Stimulated activated naive CD8-positive, alpha-beta T cell treated with anti-CD3 and anti-CD28 coated beads, Interleukin-15, Interleukin-2, amounts not matched to agents 100 ng/mL and 50 ng/mL, for 24 hours (primary cell): ENCODE measurements at regions not wholly inside any gene's neighbourhood (a gene's known extent, or its start where the extent isn't known, plus 50 kb on each side); places are given as distances from the start of the nearest gene placed in this dataset.

Experiments used
- H3K27ac Mint-ChIP-seq: one replicate; pipeline ENCODE4 v1.8.0; 2021; ENCODE audit warnings: mild to moderate bottlenecking, mixed read lengths
- H3K27me3 Mint-ChIP-seq: one replicate; pipeline ENCODE4 v1.8.0; 2021; ENCODE audit warnings: mixed read lengths
- H3K36me3 Mint-ChIP-seq: one replicate; pipeline ENCODE4 v1.8.0; 2021; ENCODE audit warnings: low read depth, mixed read lengths
- H3K4me1 Mint-ChIP-seq: one replicate; pipeline ENCODE4 v1.8.0; 2021; ENCODE audit warnings: low read depth, mixed read lengths
- H3K4me3 Mint-ChIP-seq: one replicate; pipeline ENCODE4 v1.8.0; 2021; ENCODE audit warnings: mild to moderate bottlenecking, mixed read lengths
- H3K9me3 Mint-ChIP-seq: one replicate; pipeline ENCODE4 v1.8.0; 2021; ENCODE audit warnings: mixed read lengths

DNA sequence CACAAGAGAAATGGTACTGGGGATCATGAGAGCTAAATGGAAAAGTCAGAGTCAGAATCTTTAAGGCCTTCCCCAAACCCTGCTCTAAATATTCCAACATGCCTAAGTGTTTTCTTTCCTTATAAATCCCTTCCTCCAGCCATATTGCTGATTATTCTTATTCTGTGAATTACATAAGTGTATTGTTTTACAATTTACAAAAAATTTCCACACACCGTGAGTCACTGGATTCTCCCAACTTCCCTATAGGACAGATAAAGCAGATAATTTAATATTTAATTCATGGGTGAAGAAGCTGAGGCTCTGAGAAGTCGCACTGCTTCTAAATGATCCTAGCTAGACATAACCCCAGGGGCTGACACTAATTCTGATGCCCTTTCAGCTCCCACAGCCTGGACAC, 243.3 kb upstream of the JUN start:
- Mint-ChIP-seq H3K27me3 (no peaks in the 10 kb centered on the region), H3K27ac (peak overlapping the region; percentile 59), H3K9me3 (no peaks in the 10 kb centered on the region), H3K4me3 (no peak overlapping the region), H3K4me1 (peaks cover 3% of the 10 kb centered on the region), H3K36me3 (no peaks in the 10 kb centered on the region)

DNA sequence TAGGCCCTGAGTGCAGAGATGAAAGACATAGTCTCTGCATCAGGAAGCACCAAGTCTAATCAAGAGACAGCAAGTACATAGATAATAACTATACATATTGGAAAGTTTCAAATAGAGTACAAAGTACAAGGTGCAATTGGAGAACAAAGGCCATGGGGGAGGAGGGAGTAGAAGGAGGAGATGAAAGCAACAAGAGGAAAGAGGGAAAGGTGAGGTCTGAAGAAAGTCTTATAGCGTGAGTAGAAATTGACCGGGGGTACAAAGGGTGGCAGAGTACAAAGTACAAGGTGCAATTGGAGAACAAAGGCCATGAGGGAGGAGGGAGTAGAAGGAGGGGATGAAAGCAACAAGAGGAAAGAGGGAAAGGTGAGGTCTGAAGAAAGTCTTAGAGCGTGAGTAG, 244.2 kb upstream of the JUN start:
- Mint-ChIP-seq H3K36me3 (no peaks in the 10 kb centered on the region), H3K4me3 (no peak overlapping the region), H3K27me3 (no peaks in the 10 kb centered on the region), H3K4me1 (no peaks in the 10 kb centered on the region), H3K9me3 (no peaks in the 10 kb centered on the region), H3K27ac (no peak overlapping the region)

DNA sequence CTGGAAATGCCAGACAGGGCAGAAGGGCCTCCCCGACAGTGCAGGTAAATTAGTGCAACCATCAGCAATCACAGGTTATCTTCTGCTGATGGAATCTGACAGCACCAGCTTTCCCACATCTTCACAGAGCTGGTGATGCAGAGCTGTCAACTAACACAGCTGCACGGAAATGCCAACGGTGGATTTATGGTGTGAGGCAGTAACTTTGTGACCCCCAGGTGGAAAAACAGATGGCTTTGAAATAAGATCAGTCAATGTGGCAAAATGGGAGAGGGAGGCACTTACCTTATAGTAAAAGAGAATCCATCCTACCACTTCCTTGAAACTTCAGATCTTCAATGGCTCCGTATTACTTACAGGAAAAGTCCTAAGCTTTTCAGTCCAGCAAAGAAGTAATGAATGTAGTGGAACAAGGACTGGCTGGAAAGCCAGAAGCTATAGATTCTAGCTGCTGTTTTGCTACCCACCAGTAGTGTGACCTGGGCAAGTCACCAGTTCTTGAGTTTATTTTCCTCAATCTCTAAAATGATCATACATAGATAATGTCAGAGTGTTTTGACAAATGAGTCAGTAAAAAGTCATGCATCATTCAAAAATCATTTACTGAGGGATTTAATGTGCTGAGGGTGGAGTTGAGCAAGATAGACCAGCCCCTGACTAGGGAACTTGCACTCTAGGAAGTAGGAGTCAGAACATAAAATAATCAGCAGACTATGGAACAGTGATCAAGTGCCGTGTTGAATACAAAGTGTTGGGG, 245.7 kb upstream of the JUN start:
- H3K4me3 Mint-ChIP-seq: no peak overlapping the region
- no peaks in the 10 kb centered on the region for H3K4me1 Mint-ChIP-seq
- H3K36me3 Mint-ChIP-seq: no peaks in the 10 kb centered on the region
- H3K9me3 Mint-ChIP-seq: no peaks in the 10 kb centered on the region
- no peak overlapping the region for H3K27ac Mint-ChIP-seq
- no peaks in the 10 kb centered on the region for H3K27me3 Mint-ChIP-seq

DNA sequence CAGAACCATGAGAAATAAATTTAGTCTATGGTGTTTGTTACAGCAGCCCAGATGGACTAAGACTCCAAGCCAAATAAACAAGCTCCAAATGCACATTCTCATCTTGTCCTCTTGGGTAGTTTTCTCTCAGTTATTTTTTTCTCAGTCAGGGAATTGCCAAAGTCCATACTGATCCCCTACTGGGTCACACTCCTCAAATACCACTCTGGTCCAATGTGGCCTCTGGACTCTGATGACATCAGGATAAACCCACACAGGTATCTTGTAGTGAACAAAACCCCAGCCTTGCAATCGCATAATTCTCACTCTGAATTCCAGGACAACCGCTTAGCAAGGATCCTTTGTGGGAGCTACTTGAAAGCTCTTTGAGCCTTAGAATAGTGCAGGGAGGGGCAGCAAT, 248.4 kb upstream of the JUN start:
- no peaks in the 10 kb centered on the region for H3K9me3 Mint-ChIP-seq
- H3K27me3 Mint-ChIP-seq: no peaks in the 10 kb centered on the region
- no peaks in the 10 kb centered on the region for H3K36me3 Mint-ChIP-seq
- H3K4me1 Mint-ChIP-seq: no peaks in the 10 kb centered on the region
- no peak overlapping the region for H3K4me3 Mint-ChIP-seq
- H3K27ac Mint-ChIP-seq: no peak overlapping the region

DNA sequence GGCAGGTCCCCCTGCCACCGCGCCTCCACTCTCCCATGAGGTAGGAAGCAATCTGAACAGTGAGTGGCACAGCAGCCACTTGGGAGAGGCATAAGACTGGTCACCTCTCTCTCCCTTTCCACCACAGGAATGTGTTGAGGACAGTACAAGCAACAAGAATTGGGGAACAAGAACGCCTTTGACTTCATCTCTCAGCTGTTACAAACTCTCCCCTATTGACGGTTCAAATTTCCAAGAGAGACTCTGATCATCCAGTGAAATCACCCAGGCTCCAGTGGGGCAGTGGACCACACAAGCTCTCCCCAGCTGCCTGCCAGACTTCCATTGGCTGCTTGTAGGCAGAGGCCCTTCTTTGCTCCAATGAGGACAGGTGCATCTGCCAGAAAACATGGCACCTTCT, 249.9 kb upstream of the JUN start:
- Mint-ChIP-seq H3K27me3 (no peaks in the 10 kb centered on the region), H3K4me1 (no peaks in the 10 kb centered on the region), H3K36me3 (no peaks in the 10 kb centered on the region), H3K9me3 (no peaks in the 10 kb centered on the region), H3K4me3 (no peak overlapping the region), H3K27ac (no peak overlapping the region)

DNA sequence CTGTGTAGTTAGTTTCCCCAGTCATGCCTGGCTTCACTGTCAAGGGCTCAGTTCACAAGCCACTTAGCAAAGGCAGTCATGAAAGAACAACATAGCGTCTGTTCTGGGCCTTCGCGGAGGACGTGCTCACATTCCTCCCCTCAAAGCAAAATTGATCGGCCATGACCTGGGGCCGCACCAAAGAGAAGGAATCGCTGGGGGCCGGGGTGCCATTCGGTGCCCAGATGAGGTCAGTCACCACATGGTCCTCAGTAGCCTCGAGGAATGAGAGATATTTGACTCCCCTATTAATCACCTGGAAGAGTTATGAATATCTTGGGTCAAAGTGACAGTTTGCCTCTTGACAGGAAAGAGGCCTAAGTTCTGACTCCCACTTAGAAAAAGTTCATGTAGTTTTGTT, 251.1 kb upstream of the JUN start:
- Mint-ChIP-seq H3K4me1 (no peaks in the 10 kb centered on the region), H3K36me3 (no peaks in the 10 kb centered on the region), H3K9me3 (no peaks in the 10 kb centered on the region), H3K4me3 (no peak overlapping the region), H3K27ac (no peak overlapping the region), H3K27me3 (no peaks in the 10 kb centered on the region)

DNA sequence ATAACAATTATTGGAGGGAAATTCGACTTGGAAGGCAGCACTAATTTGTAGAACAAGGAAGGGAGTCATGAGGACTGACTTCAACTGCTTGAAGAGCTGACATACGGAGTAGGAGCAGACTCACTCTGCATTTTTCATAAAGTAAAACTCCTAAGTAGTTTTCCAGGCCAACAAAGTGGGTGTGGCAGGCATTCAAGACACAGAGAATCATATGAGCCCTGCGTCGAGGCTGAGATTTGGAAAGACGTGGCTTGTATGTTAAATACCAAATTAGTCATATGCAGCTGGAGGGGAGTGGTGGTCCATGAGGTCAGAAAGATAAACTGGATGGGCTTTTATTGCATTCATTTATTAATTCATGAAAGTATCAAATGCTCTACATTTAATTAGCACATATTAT, 255.7 kb upstream of the JUN start:
- Mint-ChIP-seq H3K27ac (no peak overlapping the region), H3K9me3 (no peaks in the 10 kb centered on the region), H3K27me3 (no peaks in the 10 kb centered on the region), H3K4me3 (no peak overlapping the region), H3K4me1 (peaks cover 12% of the 10 kb centered on the region), H3K36me3 (no peaks in the 10 kb centered on the region)

DNA sequence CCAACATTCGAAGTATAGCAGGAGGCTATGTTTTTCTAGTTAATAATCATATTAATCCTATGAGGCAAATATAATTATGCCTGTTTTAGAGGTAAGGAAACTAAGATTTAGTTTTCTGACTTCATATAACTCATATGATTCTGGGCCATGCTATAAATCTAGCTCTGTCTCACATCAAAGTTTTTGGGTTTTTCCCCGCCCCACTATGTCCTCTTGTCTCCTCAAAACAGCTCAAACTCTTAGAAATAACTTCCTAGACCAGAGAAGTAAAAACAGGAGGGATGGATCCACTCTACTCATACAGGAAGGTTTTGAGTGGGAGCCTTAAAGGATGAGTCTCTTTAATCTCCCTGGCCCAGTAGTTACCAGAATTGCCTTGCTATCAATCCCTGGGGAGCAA, 256.4 kb upstream of the FGGY start:
- Mint-ChIP-seq H3K4me3 (no peak overlapping the region), H3K27ac (no peak overlapping the region), H3K9me3 (no peaks in the 10 kb centered on the region), H3K36me3 (peaks cover 4% of the 10 kb centered on the region), H3K27me3 (no peaks in the 10 kb centered on the region), H3K4me1 (peaks cover 21% of the 10 kb centered on the region)

DNA sequence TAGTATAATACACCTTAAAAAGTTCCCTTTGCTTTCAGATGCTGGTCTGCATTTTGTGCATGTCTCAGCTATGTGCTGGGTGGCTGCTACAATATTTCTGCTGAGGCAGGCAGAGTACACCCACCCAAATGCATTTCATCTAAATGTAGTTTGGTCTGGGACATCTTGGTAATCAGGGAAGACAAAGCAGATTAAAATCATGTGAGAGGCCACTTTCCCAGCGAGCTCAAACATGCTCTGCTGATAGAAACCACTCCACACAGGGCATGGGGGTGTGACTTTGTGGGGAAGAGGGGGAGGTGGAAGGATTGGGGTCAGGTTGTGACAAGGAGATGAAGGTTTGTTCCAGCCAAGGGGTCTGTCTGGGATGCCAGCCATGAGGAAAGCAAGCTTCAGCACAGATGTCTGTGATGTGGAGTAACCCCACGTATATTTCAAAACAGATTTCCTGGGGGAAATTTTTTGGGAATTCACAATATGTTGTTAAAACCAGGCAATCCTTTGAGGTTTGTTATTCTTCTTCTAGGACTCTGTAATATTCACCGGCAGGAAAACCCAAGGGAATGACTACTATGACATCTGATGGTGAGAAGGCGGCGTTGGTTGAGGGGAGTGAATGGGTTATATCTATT, 255.1 kb upstream of the FGGY start:
- H3K4me1 Mint-ChIP-seq: peaks cover 34% of the 10 kb centered on the region
- no peak overlapping the region for H3K27ac Mint-ChIP-seq
- peaks cover 4% of the 10 kb centered on the region for H3K36me3 Mint-ChIP-seq
- H3K4me3 Mint-ChIP-seq: no peak overlapping the region
- no peaks in the 10 kb centered on the region for H3K27me3 Mint-ChIP-seq
- no peaks in the 10 kb centered on the region for H3K9me3 Mint-ChIP-seq

DNA sequence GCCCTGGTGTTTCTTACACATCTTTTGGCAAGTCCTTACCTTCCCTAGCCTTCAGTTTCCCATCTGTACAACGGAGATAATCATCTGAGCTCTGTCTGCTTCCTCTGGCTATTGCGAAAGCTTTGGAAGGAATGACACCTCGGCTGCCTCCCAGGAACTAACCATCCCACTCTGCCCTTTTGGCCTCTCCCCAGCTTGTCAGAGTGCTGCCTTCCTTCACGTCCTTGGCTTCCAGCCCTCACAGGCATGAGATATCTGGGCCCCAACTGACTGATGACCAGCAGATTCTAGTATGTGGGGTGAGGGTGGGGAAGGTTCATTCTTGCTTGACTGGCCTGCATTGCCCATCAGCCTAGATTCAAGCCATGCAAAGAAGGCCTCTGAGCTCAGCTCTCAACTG, 253.1 kb upstream of the FGGY start:
- peaks cover 44% of the 10 kb centered on the region for H3K4me1 Mint-ChIP-seq
- no peak overlapping the region for H3K4me3 Mint-ChIP-seq
- no peaks in the 10 kb centered on the region for H3K9me3 Mint-ChIP-seq
- H3K36me3 Mint-ChIP-seq: peaks cover 4% of the 10 kb centered on the region
- H3K27ac Mint-ChIP-seq: no peak overlapping the region
- H3K27me3 Mint-ChIP-seq: no peaks in the 10 kb centered on the region

DNA sequence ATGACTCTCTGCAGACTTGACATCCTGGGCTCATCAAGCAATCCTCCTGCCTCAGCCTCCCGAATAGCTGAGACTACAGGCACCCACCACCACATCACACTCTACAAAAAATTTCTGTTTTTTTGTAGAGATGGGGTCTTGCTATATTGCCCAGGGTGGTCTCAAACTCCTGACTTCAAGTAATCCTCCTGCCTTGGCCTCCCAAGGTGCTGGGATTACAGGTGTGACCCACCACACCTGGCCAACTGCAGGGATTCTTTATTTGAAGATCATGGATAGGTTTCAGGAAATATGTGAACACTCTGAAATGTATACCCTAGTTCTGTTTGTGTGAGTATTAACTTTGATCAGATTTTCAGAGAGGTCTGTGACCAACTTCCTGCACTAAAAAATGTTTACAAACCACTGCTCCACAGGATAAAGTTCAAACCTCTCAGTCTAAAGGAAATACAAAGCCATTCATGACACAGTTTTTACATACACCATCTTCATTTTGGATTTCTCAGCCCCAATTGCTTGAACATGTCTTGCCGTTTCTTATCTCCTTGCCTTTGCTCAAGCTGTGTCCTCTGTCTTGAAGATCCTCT, 252.3 kb upstream of the FGGY start:
- peaks cover 44% of the 10 kb centered on the region for H3K4me1 Mint-ChIP-seq
- H3K27ac Mint-ChIP-seq: no peak overlapping the region

DNA sequence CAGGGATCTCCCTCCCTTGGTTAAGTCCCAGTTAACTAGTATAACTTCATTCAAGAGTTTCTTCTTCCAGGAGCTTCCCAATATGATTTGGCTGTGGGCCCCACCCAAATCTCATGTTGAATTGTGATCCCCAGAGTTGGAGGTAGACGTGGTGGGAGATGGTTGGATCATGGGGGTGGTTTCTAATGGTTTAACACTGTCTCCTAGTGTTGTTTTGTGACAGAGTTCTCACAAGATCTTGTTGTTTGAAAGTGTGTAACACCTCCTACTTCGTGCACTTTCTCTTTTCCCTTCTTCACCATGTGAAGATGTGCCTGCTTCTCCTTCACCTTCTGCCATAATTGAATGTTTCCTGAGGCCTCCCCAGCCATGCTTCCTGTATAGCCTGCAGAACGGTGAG, 251.8 kb upstream of the FGGY start:
- Mint-ChIP-seq H3K4me3 (no peak overlapping the region), H3K27ac (peak overlapping the region; percentile 28), H3K27me3 (no peaks in the 10 kb centered on the region), H3K4me1 (peaks cover 44% of the 10 kb centered on the region), H3K9me3 (no peaks in the 10 kb centered on the region), H3K36me3 (peaks cover 4% of the 10 kb centered on the region)

More for the DNA sequence above, 252.3 kb upstream of the FGGY start:
- Mint-ChIP-seq H3K27me3 (no peaks in the 10 kb centered on the region), H3K4me3 (no peak overlapping the region), H3K9me3 (no peaks in the 10 kb centered on the region), H3K36me3 (peaks cover 4% of the 10 kb centered on the region)

DNA sequence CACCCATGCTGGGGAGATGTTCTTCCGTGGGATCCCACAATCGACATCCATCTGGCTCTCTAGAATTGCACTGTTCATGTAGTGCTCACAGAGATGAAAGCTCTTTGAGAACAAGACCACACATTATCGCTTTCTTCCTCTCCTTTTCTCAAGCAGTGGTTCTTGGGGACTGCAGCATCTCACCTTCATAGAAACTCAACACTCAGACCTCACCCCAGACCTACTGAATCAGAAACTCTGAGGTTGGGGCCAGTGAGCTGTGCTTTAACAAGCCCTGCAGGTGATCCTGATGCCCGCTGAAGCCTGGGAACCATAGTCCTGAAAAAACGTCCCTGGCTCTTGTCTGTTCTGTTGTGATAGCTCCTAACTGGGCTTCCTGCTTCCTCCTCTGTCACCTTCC, 251.3 kb upstream of the FGGY start:
- Mint-ChIP-seq H3K9me3 (no peaks in the 10 kb centered on the region), H3K4me3 (no peak overlapping the region), H3K27me3 (no peaks in the 10 kb centered on the region), H3K4me1 (peaks cover 41% of the 10 kb centered on the region), H3K27ac (peak overlapping the region; percentile 28), H3K36me3 (peaks cover 4% of the 10 kb centered on the region)

DNA sequence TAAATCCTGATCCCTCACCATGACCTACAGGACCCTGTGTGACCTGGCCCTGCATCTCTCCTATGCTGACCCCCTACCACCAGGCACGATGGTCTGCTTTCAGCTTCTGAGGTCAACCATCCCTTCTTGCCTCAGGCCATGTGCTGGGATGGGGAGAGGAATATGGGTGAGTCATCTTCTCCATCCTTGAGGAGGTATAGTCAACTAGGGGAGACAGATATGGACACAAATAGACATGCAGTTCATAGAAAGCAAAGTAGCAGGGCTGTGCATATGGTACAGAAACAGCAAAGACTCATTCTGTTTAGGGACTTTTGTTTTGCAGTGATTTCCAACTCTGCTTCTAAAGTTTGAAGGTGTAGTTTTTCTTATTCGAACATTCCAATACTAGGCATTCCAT, 250.8 kb upstream of the FGGY start:
- Mint-ChIP-seq H3K9me3 (no peaks in the 10 kb centered on the region), H3K4me1 (peaks cover 36% of the 10 kb centered on the region), H3K27ac (peak overlapping the region; percentile 76), H3K27me3 (no peaks in the 10 kb centered on the region), H3K36me3 (peaks cover 4% of the 10 kb centered on the region), H3K4me3 (peak overlapping the region; percentile 11)

DNA sequence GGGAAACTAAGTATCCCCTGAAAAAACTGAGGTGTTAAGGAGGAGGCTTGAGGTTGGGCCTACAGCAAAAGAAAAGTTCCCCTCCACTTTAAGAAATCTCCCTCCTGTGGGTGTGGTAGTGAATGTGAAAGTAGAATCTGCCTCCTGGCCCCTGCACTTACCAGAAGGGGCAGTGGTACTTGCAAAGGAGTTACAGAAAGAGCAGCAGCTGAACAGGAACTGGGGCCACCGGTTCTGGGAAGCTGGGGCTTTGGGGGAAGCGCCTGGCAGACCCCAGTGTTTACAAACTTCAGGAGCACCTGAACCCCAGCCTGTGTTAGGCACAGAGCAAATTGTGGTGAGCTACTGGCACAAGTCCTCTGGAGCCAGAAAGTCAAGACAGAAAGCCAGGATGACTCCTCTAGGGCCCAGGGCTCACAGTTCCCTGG, 250.2 kb upstream of the FGGY start:
- H3K9me3 Mint-ChIP-seq: no peaks in the 10 kb centered on the region
- peak overlapping the region; percentile 82 for H3K27ac Mint-ChIP-seq
- no peaks in the 10 kb centered on the region for H3K27me3 Mint-ChIP-seq
- peaks cover 4% of the 10 kb centered on the region for H3K36me3 Mint-ChIP-seq
- no peak overlapping the region for H3K4me3 Mint-ChIP-seq
- peaks cover 32% of the 10 kb centered on the region for H3K4me1 Mint-ChIP-seq
